ENCODE measurements at regions not wholly inside any gene's neighbourhood (a gene's known extent, or its start where the extent isn't known, plus 50 kb on each side); places are given as distances from the start of the nearest gene placed in this dataset.

GRCh38 chr6:119536666-119537065 lies 187.1 kb upstream of the MAN1A1 start:
- Mint-ChIP-seq H3K27me3 (no peaks in the 10 kb centered on the region), H3K9me3 (peaks cover 0 to 1% (median 0%) of the 10 kb centered on the region in 3 donors), H3K4me3 (no peak overlapping the region), H3K27ac (no peak overlapping the region), H3K4me1 (peaks cover 5 to 8% (median 7%) of the 10 kb centered on the region in 3 donors), H3K36me3 (no peaks in the 10 kb centered on the region)

GRCh38 chr6:119535332-119535731 lies 185.8 kb upstream of the MAN1A1 start:
- Mint-ChIP-seq H3K9me3 (no peaks in the 10 kb centered on the region), H3K27me3 (peaks cover 1% of the 10 kb centered on the region), H3K4me1 (peaks cover 5 to 8% (median 7%) of the 10 kb centered on the region in 3 donors), H3K36me3 (no peaks in the 10 kb centered on the region), H3K4me3 (no peak overlapping the region), H3K27ac (peak overlapping the region in 1 of 3 donors; percentile 18)

GRCh38 chr6:119533603-119534279 lies 184.2 kb upstream of the MAN1A1 start:
- no peaks in the 10 kb centered on the region for H3K36me3 Mint-ChIP-seq

GRCh38 chr6:119527231-119527578 lies 177.6 kb upstream of the MAN1A1 start:
- no peak overlapping the region for H3K27ac Mint-ChIP-seq
- peaks cover 1% of the 10 kb centered on the region for H3K27me3 Mint-ChIP-seq
- H3K4me3 Mint-ChIP-seq = no peak overlapping the region
- peaks cover 0 to 3% (median 0%) of the 10 kb centered on the region in 3 donors for H3K9me3 Mint-ChIP-seq
- H3K36me3 Mint-ChIP-seq = no peaks in the 10 kb centered on the region
- no peaks in the 10 kb centered on the region for H3K4me1 Mint-ChIP-seq

More at GRCh38 chr6:119533603-119534279, 184.2 kb upstream of the MAN1A1 start:
- Mint-ChIP-seq H3K27ac (no peak overlapping the region), H3K4me3 (no peak overlapping the region), H3K27me3 (peaks cover 1% of the 10 kb centered on the region), H3K9me3 (peaks cover 0 to 3% (median 0%) of the 10 kb centered on the region in 3 donors), H3K4me1 (peaks cover 5 to 8% (median 7%) of the 10 kb centered on the region in 3 donors)

GRCh38 chr6:119526561-119527230 lies 177.1 kb upstream of the MAN1A1 start:
- Mint-ChIP-seq H3K36me3 (no peaks in the 10 kb centered on the region), H3K27ac (no peak overlapping the region), H3K4me3 (no peak overlapping the region), H3K9me3 (peaks cover 0 to 3% (median 0%) of the 10 kb centered on the region in 3 donors), H3K27me3 (peaks cover 1% of the 10 kb centered on the region), H3K4me1 (no peaks in the 10 kb centered on the region)

GRCh38 chr6:119524410-119524809 lies 174.8 kb upstream of the MAN1A1 start:
- Mint-ChIP-seq H3K27me3 (no peaks in the 10 kb centered on the region), H3K36me3 (no peaks in the 10 kb centered on the region), H3K27ac (no peak overlapping the region), H3K9me3 (peaks cover 0 to 3% (median 0%) of the 10 kb centered on the region in 3 donors), H3K4me1 (no peaks in the 10 kb centered on the region), H3K4me3 (no peak overlapping the region)

- H3K4me1 Mint-ChIP-seq = no peaks in the 10 kb centered on the region
- H3K27me3 Mint-ChIP-seq = peaks cover 1% of the 10 kb centered on the region
- no peaks in the 10 kb centered on the region for H3K9me3 Mint-ChIP-seq
- H3K4me3 Mint-ChIP-seq = no peak overlapping the region
- H3K27ac Mint-ChIP-seq = no peak overlapping the region
- H3K36me3 Mint-ChIP-seq = no peaks in the 10 kb centered on the region
Observed at GRCh38 chr6:119523556-119523955, 174.0 kb upstream of the MAN1A1 start.

- peaks cover 1% of the 10 kb centered on the region for H3K27me3 Mint-ChIP-seq
- H3K4me3 Mint-ChIP-seq = no peak overlapping the region
- no peaks in the 10 kb centered on the region for H3K4me1 Mint-ChIP-seq
- no peaks in the 10 kb centered on the region for H3K36me3 Mint-ChIP-seq
- no peak overlapping the region for H3K27ac Mint-ChIP-seq
- H3K9me3 Mint-ChIP-seq = no peaks in the 10 kb centered on the region
Observed at GRCh38 chr6:119521251-119521650, 171.7 kb upstream of the MAN1A1 start.

GRCh38 chr6:119517428-119517827 lies 167.9 kb upstream of the MAN1A1 start:
- no peak overlapping the region for H3K27ac Mint-ChIP-seq
- no peaks in the 10 kb centered on the region for H3K4me1 Mint-ChIP-seq
- H3K9me3 Mint-ChIP-seq = peaks cover 0 to 2% (median 0%) of the 10 kb centered on the region in 3 donors
- H3K27me3 Mint-ChIP-seq = peaks cover 3% of the 10 kb centered on the region
- no peaks in the 10 kb centered on the region for H3K36me3 Mint-ChIP-seq
- H3K4me3 Mint-ChIP-seq = no peak overlapping the region

GRCh38 chr6:119514345-119514744 lies 164.8 kb upstream of the MAN1A1 start:
- peaks cover 3% of the 10 kb centered on the region for H3K27me3 Mint-ChIP-seq
- no peak overlapping the region for H3K27ac Mint-ChIP-seq
- H3K4me3 Mint-ChIP-seq = no peak overlapping the region
- H3K36me3 Mint-ChIP-seq = no peaks in the 10 kb centered on the region
- H3K9me3 Mint-ChIP-seq = peaks cover 0 to 2% (median 0%) of the 10 kb centered on the region in 3 donors
- H3K4me1 Mint-ChIP-seq = no peaks in the 10 kb centered on the region

- peaks cover 2% of the 10 kb centered on the region for H3K27me3 Mint-ChIP-seq
- H3K36me3 Mint-ChIP-seq = peaks cover 1% of the 10 kb centered on the region
- H3K27ac Mint-ChIP-seq = no peak overlapping the region
- no peak overlapping the region for H3K4me3 Mint-ChIP-seq
- H3K4me1 Mint-ChIP-seq = no peaks in the 10 kb centered on the region
- H3K9me3 Mint-ChIP-seq = peaks cover 0 to 2% (median 0%) of the 10 kb centered on the region in 3 donors
Observed at GRCh38 chr6:119511024-119511423, 161.5 kb upstream of the MAN1A1 start.

GRCh38 chr6:119510246-119510645 lies 160.7 kb upstream of the MAN1A1 start:
- Mint-ChIP-seq H3K27ac (peak overlapping the region in 1 of 3 donors; percentile 21), H3K4me3 (no peak overlapping the region), H3K36me3 (peaks cover 1% of the 10 kb centered on the region), H3K9me3 (peaks cover 0 to 2% (median 0%) of the 10 kb centered on the region in 3 donors), H3K27me3 (peaks cover 2% of the 10 kb centered on the region), H3K4me1 (no peaks in the 10 kb centered on the region)

- peaks cover 0 to 5% (median 2%) of the 10 kb centered on the region in 3 donors for H3K4me1 Mint-ChIP-seq
- H3K27ac Mint-ChIP-seq = no peak overlapping the region
- no peak overlapping the region for H3K4me3 Mint-ChIP-seq
- peaks cover 1% of the 10 kb centered on the region for H3K36me3 Mint-ChIP-seq
- H3K27me3 Mint-ChIP-seq = no peaks in the 10 kb centered on the region
- no peaks in the 10 kb centered on the region for H3K9me3 Mint-ChIP-seq
Observed at GRCh38 chr6:119506631-119507174, 157.1 kb upstream of the MAN1A1 start.

- no peak overlapping the region for H3K27ac Mint-ChIP-seq
- H3K27me3 Mint-ChIP-seq = no peaks in the 10 kb centered on the region
- H3K4me1 Mint-ChIP-seq = peaks cover 0 to 5% (median 2%) of the 10 kb centered on the region in 3 donors
- no peak overlapping the region for H3K4me3 Mint-ChIP-seq
- H3K36me3 Mint-ChIP-seq = no peaks in the 10 kb centered on the region
- H3K9me3 Mint-ChIP-seq = no peaks in the 10 kb centered on the region
Observed at GRCh38 chr6:119501798-119502483, 152.4 kb upstream of the MAN1A1 start.

- Mint-ChIP-seq H3K27me3 (no peaks in the 10 kb centered on the region), H3K27ac (no peak overlapping the region), H3K4me1 (peaks cover 0 to 5% (median 2%) of the 10 kb centered on the region in 3 donors), H3K9me3 (peaks cover 0 to 1% (median 0%) of the 10 kb centered on the region in 3 donors), H3K36me3 (no peaks in the 10 kb centered on the region), H3K4me3 (no peak overlapping the region)
Observed at GRCh38 chr6:119499797-119500196, 150.2 kb upstream of the MAN1A1 start.

Data from IgD-negative memory B cell (primary cell).